ENCODE measurements at regions not wholly inside any gene's neighbourhood (a gene's known extent, or its start where the extent isn't known, plus 50 kb on each side); places are given as distances from the start of the nearest gene placed in this dataset.

GRCh38 chr3:66948041-66948440 is 50.1 kb upstream of the KBTBD8 start:
- CTCF ChIA-PET: no interaction called here
- POLR2A ChIA-PET: no interaction called here
- no TSS peak for BruUV-seq (replicated peaks)

More at GRCh38 chr3:66948041-66948440, 50.1 kb upstream of the KBTBD8 start:
- TF ChIP-seq JUND (IDR thresholded peaks at IDR 0.05) (no peak), RAD21 (IDR thresholded peaks at IDR 0.05; ENCODE audit: low read depth) (no peak), REST (IDR thresholded peaks at IDR 0.05; ENCODE audit: low read depth) (no peak), ZBTB33 (IDR thresholded peaks at IDR 0.05; ENCODE audit: extremely low read depth, insufficient replicate concordance, low read length) (no peak), ATF3 (IDR thresholded peaks at IDR 0.05) (no peak), SRF (IDR thresholded peaks at IDR 0.05; ENCODE audit: low read depth) (no peak), MAX (IDR thresholded peaks at IDR 0.05) (no peak), EGR1 (IDR thresholded peaks at IDR 0.05; ENCODE audit: low read depth) (no peak), ZFX (IDR thresholded peaks at IDR 0.05) (no peak), TCF7L2 (IDR thresholded peaks at IDR 0.05; ENCODE audit: borderline replicate concordance, extremely low read depth, insufficient read depth, insufficient read length) (no peak)
- no peaks in the 10 kb centered on the region for H3K9me3 ChIP-seq (ENCODE audit: control insufficient read depth in 1 of 2, insufficient read depth in 1 of 2, low read depth in 1 of 2, low read length in 2 of 2)
- no peaks in the 10 kb centered on the region for H4K20me1 ChIP-seq (ENCODE audit: insufficient read depth)
- DNase-seq (ENCODE audit: low read depth, low spot score) (no peak), ATAC-seq (no peak)
- peaks cover 78% of the 10 kb centered on the region for H3K27me3 ChIP-seq (ENCODE audit: insufficient read depth, low read length)
- no peak overlapping the region for H2AFZ ChIP-seq (ENCODE audit: low read depth, low read length, poor library complexity, severe bottlenecking)
- H3K36me3 ChIP-seq (ENCODE audit: control insufficient read depth in 1 of 2, insufficient read depth in 2 of 2, low read length in 2 of 2): no peaks in the 10 kb centered on the region
- H3K4me2 ChIP-seq (ENCODE audit: low read length): no peak overlapping the region
- no peak overlapping the region for H3K4me3 ChIP-seq (replicated peaks in 1 of 2; ENCODE audit: low read depth in 1 of 2, low read length in 2 of 2)
- H3K27ac ChIP-seq (ENCODE audit: low read depth, low read length): no peak overlapping the region
- no peaks in the 10 kb centered on the region for H3K79me2 ChIP-seq (ENCODE audit: insufficient read depth, low read length)
- intact Hi-C loops (cut with micrococcal nuclease): no loop called here
- no peaks in the 10 kb centered on the region for H3K4me1 ChIP-seq (ENCODE audit: control insufficient read depth in 1 of 2, insufficient read depth in 2 of 2, low read length in 2 of 2)
- H3K9me2 ChIP-seq (ENCODE audit: insufficient read depth): no peaks in the 10 kb centered on the region
- RAD21 ChIA-PET (ENCODE audit: low non-redundant PET in 1 of 2, low total read pairs in 2 of 2, uncharacterized antibody in 2 of 2, unreplicated experiment in 2 of 2): no interaction called here
- no peak overlapping the region for H3K9ac ChIP-seq (ENCODE audit: low read length)

Data from HCT116 (cell line).